H1 (cell line): ENCODE measurements at regions not wholly inside any gene's neighbourhood (a gene's known extent, or its start where the extent isn't known, plus 50 kb on each side); places are given as distances from the start of the nearest gene placed in this dataset.

ENCODE experiments used
- ASH2L ChIP-seq: fragments of 200-600, 300-600 bp; sonication (generic); IDR thresholded peaks from one replicate; pipeline ENCODE4 v1.7.1; 2017; ENCODE audit warnings: low read length
- CHD7 ChIP-seq: fragments of 300-600 bp; sonication (generic); IDR thresholded peaks from 2 replicates; pipeline ENCODE4 v1.7.1; 2012; ENCODE audit warnings: low read length, moderate library complexity, mild to moderate bottlenecking, inconsistent platforms; ENCODE audit not compliant: insufficient replicate concordance
- CTBP2 ChIP-seq: IDR thresholded peaks from 2 replicates; pipeline ENCODE4 v1.7.0; 2011; ENCODE audit warnings: borderline replicate concordance, mild to moderate bottlenecking, moderate library complexity, mixed read lengths, low read length; ENCODE audit not compliant: insufficient read depth, insufficient read length
- EP300 ChIP-seq, 2 experiments: IDR thresholded peaks; 1 replicate in 1 of 2; 2 replicates in 1 of 2; pipeline ENCODE4 v1.6.1; 2011 to 2012; ENCODE audit warnings: low read depth in 2 of 2, low read length in 2 of 2, mild to moderate bottlenecking in 2 of 2, borderline replicate concordance in 1 of 2, inconsistent platforms in 1 of 2, moderate library complexity in 1 of 2
- GABPA ChIP-seq: IDR thresholded peaks from 2 replicates; pipeline ENCODE4 v1.6.1; 2011; ENCODE audit warnings: mild to moderate bottlenecking, low read length, moderate library complexity, borderline replicate concordance; ENCODE audit not compliant: insufficient read depth
- HDAC6 ChIP-seq: IDR thresholded peaks from one replicate; pipeline ENCODE4 v1.7.1; 2012; ENCODE audit warnings: low read depth, mild to moderate bottlenecking, inconsistent platforms, low read length, moderate library complexity
- NRF1 ChIP-seq: IDR thresholded peaks from 2 replicates; pipeline ENCODE4 v1.6.1; 2011; ENCODE audit warnings: mild to moderate bottlenecking, low read depth, low read length, improper control_type of control experiment
- SIN3A ChIP-seq, 2 experiments: IDR thresholded peaks in 1 of 2; conservative IDR thresholded peaks in 1 of 2; 2 replicates each; pipeline ENCODE4 v1.6.1; 2011 to 2012; ENCODE audit warnings: low read length in 2 of 2, improper control_type of control experiment in 1 of 2, low read depth in 1 of 2, mild to moderate bottlenecking in 1 of 2
- SIRT6 ChIP-seq: IDR thresholded peaks from one replicate; pipeline ENCODE4 v1.7.1; 2012; ENCODE audit warnings: low read length, inconsistent platforms
- SP1 ChIP-seq: IDR thresholded peaks from 2 replicates; pipeline ENCODE4 v1.6.1; 2011; ENCODE audit warnings: low read depth, low read length
- SP2 ChIP-seq: IDR thresholded peaks from 2 replicates; pipeline ENCODE4 v1.6.1; 2012; ENCODE audit warnings: mild to moderate bottlenecking, low read length, inconsistent platforms
- SRF ChIP-seq: IDR thresholded peaks from 2 replicates; pipeline ENCODE4 v1.6.1; 2011; ENCODE audit warnings: mild to moderate bottlenecking, low read depth, low read length, moderate library complexity
- TAF7 ChIP-seq: optimal IDR thresholded peaks from 2 replicates; pipeline ENCODE3; 2011; ENCODE audit warnings: low read depth, mild to moderate bottlenecking, inconsistent platforms, low read length, moderate library complexity, borderline replicate concordance

- TF ChIP-seq CHD7 (no peak), GABPA (no peak), EP300 (IDR thresholded peaks at IDR 0.05; ENCODE audit: borderline replicate concordance in 1 of 2, low read depth in 2 of 2, low read length in 2 of 2) (no peak), HDAC6 (no peak), SRF (no peak), TAF7 (no peak), ASH2L (no peak), SP2 (no peak), SIRT6 (no peak), CTBP2 (no peak), SP1 (no peak), SIN3A (conservative IDR thresholded peaks at IDR 0.05 in 1 of 2, IDR thresholded peaks at IDR 0.05 in 1 of 2; ENCODE audit: low read depth in 1 of 2, low read length in 2 of 2) (no peak), NRF1 (no peak)
These were observed 52.3 kb upstream of the MS4A8 start (continued) for GRCh38 chr11:60647087-60647486.
